ENCODE measurements at regions not wholly inside any gene's neighbourhood (a gene's known extent, or its start where the extent isn't known, plus 50 kb on each side); places are given as distances from the start of the nearest gene placed in this dataset.

DNA sequence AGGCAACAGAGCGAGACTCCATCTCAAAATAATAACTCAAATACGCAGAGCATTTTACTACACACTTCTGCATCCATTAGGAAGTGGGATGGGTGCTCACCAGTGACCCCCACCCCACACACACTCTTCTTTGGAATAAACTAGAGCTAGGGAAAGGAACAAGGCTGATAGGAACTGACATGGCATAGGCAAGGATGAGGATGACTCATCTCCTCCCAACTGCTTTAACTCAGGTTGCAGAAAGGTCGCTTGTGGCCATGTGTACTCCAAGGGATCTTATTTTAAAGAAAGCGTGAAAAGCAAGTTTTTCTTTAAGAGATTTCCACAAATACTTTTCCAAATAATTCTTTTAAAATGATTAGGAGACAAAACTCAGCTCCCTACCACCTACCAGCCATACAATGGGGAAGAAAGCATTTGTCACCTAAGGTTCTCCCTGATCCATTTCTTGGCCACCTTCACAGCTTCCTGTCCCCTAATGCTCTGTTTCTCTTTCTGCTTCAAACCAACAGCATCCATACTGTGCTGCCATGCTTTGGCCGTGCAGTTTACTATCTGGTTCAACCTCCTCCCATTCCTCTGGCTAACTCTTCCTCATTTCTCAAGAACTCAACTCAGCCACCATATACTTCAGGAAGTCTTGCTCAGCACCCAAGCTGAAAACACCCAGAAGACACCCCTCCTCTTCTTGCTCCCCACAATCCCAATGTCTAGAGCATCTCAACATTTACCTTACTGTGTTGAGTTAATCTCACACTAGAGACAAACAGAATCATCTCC lies 211.9 kb downstream of the ACTL7B start:
- no peak for DNase-seq

DNA sequence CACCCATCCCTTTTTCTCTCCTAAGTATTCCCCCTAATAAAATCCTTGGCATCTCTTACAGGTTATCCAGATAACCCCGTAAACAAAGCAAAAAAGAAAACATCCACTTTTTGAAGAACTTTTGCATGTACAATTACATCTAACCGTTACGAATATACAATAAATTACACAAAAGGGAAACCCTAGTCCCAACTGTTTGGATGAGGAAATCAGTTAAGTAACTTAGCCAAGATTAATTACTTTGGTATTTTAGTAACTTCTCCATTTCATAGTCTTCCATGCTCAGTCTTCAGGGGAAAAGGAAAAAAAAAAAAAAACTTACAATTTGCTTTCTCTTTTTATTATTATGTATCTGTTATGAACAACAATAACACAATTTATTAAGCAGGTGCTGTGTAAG lies 212.9 kb downstream of the ACTL7B start:
- DNase-seq = no peak

GRCh38 chr9:108640230-108640629 lies 215.6 kb downstream of the ACTL7B start:
- no peak for DNase-seq

- DNase-seq = no peak
These were observed 216.1 kb downstream of the ACTL7B start for GRCh38 chr9:108639696-108640095.

DNA sequence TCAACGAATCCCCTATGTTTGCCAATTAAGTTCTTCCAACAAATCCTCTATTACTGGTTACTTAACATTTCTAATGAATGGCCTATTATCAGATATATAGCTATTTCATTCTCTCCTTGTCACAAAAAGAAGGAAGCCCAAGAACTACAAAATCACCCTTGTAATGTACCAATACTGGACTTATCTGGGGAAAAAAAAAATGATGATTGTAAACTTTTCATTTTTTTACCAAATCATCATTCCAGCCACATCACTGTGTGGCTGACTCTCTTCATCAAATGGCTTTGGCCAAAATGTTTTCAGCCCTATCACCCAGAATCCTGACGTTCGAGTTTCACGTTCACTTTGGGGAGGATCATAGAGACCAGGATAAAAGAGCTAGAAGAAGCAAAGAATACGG lies 216.7 kb downstream of the ACTL7B start:
- no peak for DNase-seq

GRCh38 chr9:108637340-108637739 lies 218.4 kb downstream of the ACTL7B start:
- DNase-seq = no peak

DNA sequence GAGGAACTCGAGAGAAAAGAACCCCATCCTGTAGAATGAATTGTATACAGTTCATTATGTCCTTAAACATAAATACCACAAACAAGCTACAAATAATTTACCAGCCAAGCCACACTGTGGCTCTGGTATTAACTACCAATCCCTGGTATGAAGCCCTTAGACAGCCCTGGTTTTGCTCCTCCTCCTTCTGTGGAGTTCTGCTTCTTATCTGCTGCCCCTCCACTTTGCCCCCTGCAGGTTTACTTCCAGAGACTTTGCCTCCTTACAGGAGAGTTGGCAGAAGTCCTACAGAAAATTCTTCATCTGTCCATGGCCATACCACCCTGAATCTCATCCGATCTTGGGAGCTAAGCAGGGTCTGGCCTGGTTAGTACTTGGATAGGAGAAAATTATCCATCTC lies 219.8 kb downstream of the ACTL7B start:
- no peak for DNase-seq

GRCh38 chr9:108634672-108635462 lies 220.9 kb downstream of the ACTL7B start:
- no peak for DNase-seq

DNA sequence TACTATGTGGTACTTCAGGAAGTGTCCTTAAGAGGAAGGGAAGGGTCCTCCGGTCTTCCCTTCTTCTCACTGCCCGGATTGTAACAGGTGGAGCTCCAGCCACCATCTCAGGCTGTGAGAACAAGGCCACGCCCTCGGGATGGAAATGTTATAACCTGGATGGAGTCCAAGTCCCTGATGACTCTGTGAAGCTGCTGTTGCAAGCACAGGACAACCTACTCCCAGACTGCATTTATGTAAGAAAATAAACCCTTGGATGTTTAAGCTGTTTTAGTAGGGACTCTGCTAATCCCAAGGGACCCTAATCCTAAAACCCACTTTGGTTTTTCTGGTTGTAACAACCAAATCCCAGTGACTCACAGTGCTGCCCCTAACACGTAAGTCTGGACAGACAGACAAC lies 221.6 kb downstream of the ACTL7B start:
- DNase-seq = no peak

DNA sequence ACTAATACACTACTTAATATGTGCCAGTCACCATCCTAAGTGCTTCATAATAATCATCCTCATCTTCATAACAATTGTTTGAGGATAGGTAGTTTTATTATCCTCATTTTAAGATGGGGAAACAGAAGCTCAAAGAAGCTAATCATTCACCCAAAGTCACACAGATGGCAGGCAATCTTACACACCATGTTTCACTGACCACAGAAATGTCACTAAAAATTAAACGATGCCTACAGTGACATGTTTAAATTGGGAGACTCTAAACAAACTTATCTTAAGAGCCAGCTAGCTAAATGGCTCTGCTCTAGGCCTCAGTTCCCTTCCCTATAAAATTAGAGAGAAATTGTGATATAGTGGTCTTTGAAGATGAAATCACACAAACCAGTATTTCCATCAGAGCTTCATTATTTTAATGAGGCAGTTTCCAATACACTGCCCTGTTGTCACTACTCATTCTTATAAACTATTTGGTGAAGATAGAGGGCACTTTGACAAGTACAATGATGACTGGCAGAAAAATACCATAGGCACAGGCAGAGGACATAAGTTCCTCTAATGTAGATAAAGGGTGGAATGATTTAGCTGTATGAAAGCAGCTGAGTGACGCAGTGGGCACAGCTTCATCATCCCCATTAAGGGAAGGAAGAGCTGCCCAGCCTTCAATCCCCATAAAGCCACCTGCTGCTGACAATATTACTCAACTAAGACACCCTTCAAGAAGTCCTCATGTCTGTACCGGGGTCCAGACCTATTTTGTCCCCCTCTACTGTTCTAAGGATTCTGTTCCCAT lies 224.1 kb downstream of the ACTL7B start:
- no peak for DNase-seq

GRCh38 chr9:108628316-108628715 lies 227.5 kb downstream of the ACTL7B start:
- no peak for DNase-seq

GRCh38 chr9:108626743-108627142 lies 229.0 kb downstream of the ACTL7B start:
- DNase-seq = no peak

GRCh38 chr9:108621991-108622855 lies 233.6 kb downstream of the ACTL7B start:
- no peak for DNase-seq

DNA sequence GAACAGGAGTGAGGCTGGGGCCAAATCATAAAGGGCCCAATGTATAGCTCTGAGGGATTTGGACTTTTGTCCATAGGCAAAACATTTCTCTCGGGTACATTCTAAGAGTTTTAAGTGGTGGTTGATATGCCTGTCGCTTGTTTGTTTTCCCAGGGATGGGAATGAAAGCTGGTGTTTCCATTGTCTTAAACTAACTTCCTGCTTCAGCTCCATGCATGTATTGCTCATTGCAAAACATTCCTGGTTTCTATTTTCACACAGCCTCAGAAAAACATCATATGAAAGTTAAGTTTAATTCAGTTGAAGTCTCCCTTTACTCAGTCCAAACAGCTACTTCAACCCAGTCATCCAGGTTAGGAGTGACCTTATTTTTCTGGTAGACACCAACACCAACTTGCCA lies 235.0 kb downstream of the ACTL7B start:
- no peak for DNase-seq

DNA sequence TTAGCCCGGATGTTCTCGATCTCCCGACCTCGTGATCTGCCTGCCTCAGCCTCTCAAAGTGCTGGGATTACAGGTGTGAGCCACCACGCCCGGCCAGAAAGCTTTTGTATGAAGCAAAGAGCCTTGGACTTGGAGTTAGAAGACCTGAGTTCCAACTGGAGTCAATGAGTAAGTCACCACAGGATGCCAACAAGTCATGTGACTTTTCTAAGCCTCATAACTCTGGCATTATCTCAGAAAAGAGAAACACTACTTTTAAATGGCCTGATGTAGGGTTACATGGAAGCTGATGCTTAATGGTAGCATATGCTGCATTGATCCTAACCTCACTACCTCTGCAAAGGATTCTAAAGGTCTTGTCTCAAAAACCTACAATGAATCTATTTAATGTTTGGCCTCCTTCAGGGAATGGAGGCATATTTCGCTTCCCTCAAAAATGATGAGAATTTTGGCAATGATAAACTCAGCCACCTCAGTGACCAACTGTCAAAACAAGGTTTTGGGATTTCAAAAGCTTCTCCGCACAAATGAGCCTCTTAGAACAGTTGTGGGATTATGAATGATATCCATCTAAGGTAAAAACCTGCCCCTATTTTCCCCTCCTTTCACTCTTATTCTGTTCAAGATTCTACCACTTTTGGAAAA lies 236.8 kb downstream of the ACTL7B start:
- no peak for DNase-seq

DNA sequence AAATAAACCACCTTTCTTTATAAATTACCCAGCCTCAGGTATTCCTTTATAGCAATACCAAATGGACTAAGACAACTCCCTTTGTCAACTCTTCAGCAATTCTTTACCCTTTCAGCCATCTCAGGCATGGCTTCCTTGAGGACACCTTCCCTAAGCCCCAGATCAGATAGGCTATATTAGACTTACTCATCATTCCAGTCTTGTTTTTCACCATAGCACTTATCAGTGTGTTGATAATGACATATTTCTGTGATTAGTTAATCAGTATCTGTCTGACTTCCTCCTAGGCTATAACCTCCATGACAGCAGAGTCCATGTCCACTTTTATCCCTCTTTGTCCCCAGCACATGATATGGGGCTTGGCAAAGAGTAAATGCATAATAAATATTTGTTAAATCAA lies 238.1 kb downstream of the ACTL7B start:
- no peak for DNase-seq

- DNase-seq = no peak
These were observed 240.6 kb downstream of the ACTL7B start for GRCh38 chr9:108615152-108615551.

DNA sequence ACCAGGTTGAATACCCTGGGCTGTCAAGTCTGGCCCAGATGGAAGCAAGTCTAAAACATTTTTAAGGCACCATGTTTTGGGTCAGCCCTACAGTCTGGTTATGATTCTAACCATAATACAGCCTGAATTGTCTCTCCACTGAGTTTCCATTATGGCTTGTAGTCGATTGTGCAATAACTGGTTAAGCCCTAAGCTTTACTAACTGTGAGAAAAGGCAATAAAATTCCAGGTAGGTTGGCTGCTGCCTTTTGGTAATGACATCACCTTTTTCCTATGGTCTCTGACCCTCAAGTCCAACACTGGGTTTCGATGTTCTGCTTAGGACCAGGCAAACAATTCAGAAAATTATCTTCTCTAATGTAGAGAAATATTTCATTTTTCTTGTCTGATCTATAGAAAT lies 243.3 kb downstream of the ACTL7B start:
- no peak for DNase-seq

DNA sequence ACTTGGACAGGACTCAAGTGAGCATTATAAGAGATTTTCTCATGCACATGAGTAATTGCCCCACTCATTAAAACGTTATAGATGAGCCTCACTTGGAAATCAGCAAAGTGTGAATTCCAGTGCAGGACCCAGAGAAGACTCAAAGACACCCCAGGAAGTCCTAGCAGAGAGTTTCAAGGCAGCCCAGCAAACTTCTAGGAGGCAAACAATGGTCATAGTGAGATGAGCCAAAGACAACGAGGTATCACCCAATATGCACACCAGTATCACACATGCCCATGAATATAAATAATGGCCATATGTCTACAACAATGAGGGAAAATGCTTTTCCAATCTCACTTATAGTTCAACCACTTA lies 245.9 kb downstream of the ACTL7B start:
- DNase-seq = no peak

GRCh38 chr9:108609227-108609896 lies 246.4 kb downstream of the ACTL7B start:
- no peak for DNase-seq

DNA sequence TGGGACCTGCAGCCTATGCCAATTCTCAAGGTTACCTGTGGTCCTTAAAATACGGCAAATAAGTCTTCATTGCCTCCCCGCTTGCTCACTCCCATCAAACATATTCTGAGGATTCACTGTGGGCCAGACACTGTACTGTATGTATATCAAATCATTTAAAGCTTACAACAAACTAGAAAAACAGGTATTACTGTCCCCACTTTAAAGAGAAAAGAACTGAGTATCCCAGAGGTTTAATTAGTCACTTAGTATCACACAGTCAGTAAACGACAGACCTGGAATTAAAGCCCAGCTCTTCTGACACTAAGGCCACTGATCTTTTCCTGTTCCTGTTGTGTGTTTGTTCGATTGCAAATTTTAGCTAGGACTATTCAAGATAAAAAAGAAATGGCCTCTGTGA lies 248.2 kb downstream of the ACTL7B start:
- no peak for DNase-seq

All from left kidney (tissue), 1 donor.